ENCODE measurements at regions not wholly inside any gene's neighbourhood (a gene's known extent, or its start where the extent isn't known, plus 50 kb on each side); places are given as distances from the start of the nearest gene placed in this dataset.

- TF ChIP-seq GATA2 (IDR thresholded peaks at IDR 0.05; ENCODE audit: low read depth, low read length): no peak
Observed at GRCh38 chr3:24713516-24713915, 218.9 kb upstream of the THRB start.

- TF ChIP-seq GATA3 (IDR thresholded peaks at IDR 0.05; ENCODE audit: low read depth, low read length) (no peak), GATA2 (IDR thresholded peaks at IDR 0.05; ENCODE audit: low read depth, low read length) (no peak)
Observed at GRCh38 chr3:24714436-24714835, 219.8 kb upstream of the THRB start.

GRCh38 chr3:24715171-24715792 lies 220.6 kb upstream of the THRB start:
- TF ChIP-seq GATA2 (IDR thresholded peaks at IDR 0.05; ENCODE audit: low read depth, low read length) (no peak), GATA3 (IDR thresholded peaks at IDR 0.05; ENCODE audit: low read depth, low read length) (no peak)

- TF ChIP-seq GATA2 (IDR thresholded peaks at IDR 0.05; ENCODE audit: low read depth, low read length) (no peak), GATA3 (IDR thresholded peaks at IDR 0.05; ENCODE audit: low read depth, low read length) (no peak)
Observed at GRCh38 chr3:24722087-24722486, 227.4 kb upstream of the THRB start.

- no peak for TF ChIP-seq GATA2 (IDR thresholded peaks at IDR 0.05; ENCODE audit: low read depth, low read length)
- no peak for TF ChIP-seq GATA3 (IDR thresholded peaks at IDR 0.05; ENCODE audit: low read depth, low read length)
Observed at GRCh38 chr3:24725514-24726255, 231.0 kb upstream of the THRB start.

- TF ChIP-seq GATA3 (IDR thresholded peaks at IDR 0.05; ENCODE audit: low read depth, low read length) (no peak), GATA2 (IDR thresholded peaks at IDR 0.05; ENCODE audit: low read depth, low read length) (no peak)
Observed at GRCh38 chr3:24726423-24726822, 231.8 kb upstream of the THRB start.

- TF ChIP-seq GATA2 (IDR thresholded peaks at IDR 0.05; ENCODE audit: low read depth, low read length) (no peak), GATA3 (IDR thresholded peaks at IDR 0.05; ENCODE audit: low read depth, low read length) (no peak)
Observed at GRCh38 chr3:24730173-24730572, 235.5 kb upstream of the THRB start.

GRCh38 chr3:24734019-24734418 lies 239.4 kb upstream of the THRB start:
- no peak for TF ChIP-seq GATA3 (IDR thresholded peaks at IDR 0.05; ENCODE audit: low read depth, low read length)
- no peak for TF ChIP-seq GATA2 (IDR thresholded peaks at IDR 0.05; ENCODE audit: low read depth, low read length)

GRCh38 chr3:24736701-24737100 lies 242.1 kb upstream of the THRB start:
- TF ChIP-seq GATA3 (IDR thresholded peaks at IDR 0.05; ENCODE audit: low read depth, low read length): no peak
- no peak for TF ChIP-seq GATA2 (IDR thresholded peaks at IDR 0.05; ENCODE audit: low read depth, low read length)

- no peak for TF ChIP-seq GATA2 (IDR thresholded peaks at IDR 0.05; ENCODE audit: low read depth, low read length)
- TF ChIP-seq GATA3 (IDR thresholded peaks at IDR 0.05; ENCODE audit: low read depth, low read length): no peak
Observed at GRCh38 chr3:24740326-24740725, 245.7 kb upstream of the THRB start.

GRCh38 chr3:24741506-24741905 lies 246.9 kb upstream of the THRB start:
- no peak for TF ChIP-seq GATA2 (IDR thresholded peaks at IDR 0.05; ENCODE audit: low read depth, low read length)
- no peak for TF ChIP-seq GATA3 (IDR thresholded peaks at IDR 0.05; ENCODE audit: low read depth, low read length)

GRCh38 chr3:24748520-24748919 lies 253.9 kb upstream of the THRB start:
- no peak for TF ChIP-seq GATA2 (IDR thresholded peaks at IDR 0.05; ENCODE audit: low read depth, low read length)
- no peak for TF ChIP-seq GATA3 (IDR thresholded peaks at IDR 0.05; ENCODE audit: low read depth, low read length)

GRCh38 chr3:24751020-24751419 lies 256.4 kb upstream of the THRB start:
- TF ChIP-seq GATA3 (IDR thresholded peaks at IDR 0.05; ENCODE audit: low read depth, low read length): no peak
- TF ChIP-seq GATA2 (IDR thresholded peaks at IDR 0.05; ENCODE audit: low read depth, low read length): no peak

GRCh38 chr3:24756101-24756888 lies 261.6 kb upstream of the THRB start:
- TF ChIP-seq GATA2 (IDR thresholded peaks at IDR 0.05; ENCODE audit: low read depth, low read length) (no peak), GATA3 (IDR thresholded peaks at IDR 0.05; ENCODE audit: low read depth, low read length) (no peak)

- TF ChIP-seq GATA2 (IDR thresholded peaks at IDR 0.05; ENCODE audit: low read depth, low read length): no peak
Observed at GRCh38 chr3:24763393-24763792, 268.7 kb upstream of the THRB start.
